AG20443 (cell line): ENCODE measurements at regions not wholly inside any gene's neighbourhood (a gene's known extent, or its start where the extent isn't known, plus 50 kb on each side); places are given as distances from the start of the nearest gene placed in this dataset.

Experiments used
- DNase-seq: peaks from one replicate; pipeline ENCODE4 v3.0.0; 2012; ENCODE audit warnings: low spot score, mixed read lengths

DNA sequence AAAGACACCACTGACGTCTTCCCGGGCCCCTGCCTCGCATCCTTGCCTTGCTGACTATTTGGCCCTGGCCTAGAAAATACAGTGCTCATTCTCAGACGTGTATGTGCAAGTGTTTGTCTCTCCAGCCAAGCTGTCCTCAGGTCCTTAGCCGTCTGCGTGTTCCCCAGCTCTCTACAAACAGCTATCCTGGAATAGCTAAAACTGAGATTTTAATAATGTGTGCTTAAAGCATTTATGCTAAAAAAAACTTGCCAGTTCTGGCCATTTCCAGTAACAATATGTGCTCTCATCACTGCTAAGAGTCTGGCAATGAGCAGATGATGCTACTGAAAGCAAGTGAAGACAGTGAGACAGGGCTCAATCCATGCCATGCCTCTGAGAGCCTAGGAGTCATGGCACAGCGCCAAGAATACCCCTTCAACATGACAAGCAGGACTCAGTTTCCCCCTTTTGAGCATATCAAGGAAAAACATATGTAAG is 55.7 kb downstream of the IRF2BP2 start:
- DNase-seq: no peak

- DNase-seq: peak; percentile 78
Observed at GRCh38 chr1:234553240-234554188, 56.5 kb downstream of the IRF2BP2 start.

GRCh38 chr1:234551032-234551378 is 59.0 kb downstream of the IRF2BP2 start:
- DNase-seq: no peak

DNA sequence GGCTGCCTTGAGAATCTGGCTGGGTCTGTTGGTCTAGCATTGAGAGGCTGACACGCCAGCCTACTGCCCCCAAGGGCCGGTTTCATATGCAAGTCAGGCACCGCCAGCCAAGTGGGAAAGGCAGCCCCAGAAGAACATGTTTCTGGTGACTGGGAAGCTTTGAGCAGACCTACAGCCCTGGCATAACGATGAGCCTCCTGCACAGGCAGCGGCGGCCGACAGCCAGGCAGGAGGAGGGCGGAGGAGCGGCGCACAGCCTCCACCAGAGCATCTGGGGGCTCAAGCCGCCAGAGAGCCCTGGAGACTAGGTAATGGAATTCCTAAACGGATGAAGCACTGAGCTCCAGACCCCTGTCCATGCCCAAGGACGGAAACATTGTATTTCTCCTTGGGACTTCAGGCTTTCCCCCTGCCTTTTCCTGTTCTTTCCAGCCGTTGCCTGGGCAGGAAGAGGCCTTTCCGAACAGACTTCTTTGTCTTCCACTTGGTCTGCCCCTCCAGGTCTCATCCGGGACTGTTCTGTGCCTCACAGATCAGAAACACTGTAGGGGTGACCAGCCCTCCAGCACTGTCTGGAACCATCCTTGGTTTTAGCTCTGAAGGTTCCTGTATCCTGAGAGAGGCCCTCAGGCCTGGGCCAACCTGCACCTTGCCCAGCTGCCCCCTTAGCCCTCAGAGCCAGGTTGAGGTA is 59.5 kb downstream of the IRF2BP2 start:
- DNase-seq: no peak

- DNase-seq: no peak
Observed at GRCh38 chr1:234549447-234550021, 60.4 kb downstream of the IRF2BP2 start.

DNA sequence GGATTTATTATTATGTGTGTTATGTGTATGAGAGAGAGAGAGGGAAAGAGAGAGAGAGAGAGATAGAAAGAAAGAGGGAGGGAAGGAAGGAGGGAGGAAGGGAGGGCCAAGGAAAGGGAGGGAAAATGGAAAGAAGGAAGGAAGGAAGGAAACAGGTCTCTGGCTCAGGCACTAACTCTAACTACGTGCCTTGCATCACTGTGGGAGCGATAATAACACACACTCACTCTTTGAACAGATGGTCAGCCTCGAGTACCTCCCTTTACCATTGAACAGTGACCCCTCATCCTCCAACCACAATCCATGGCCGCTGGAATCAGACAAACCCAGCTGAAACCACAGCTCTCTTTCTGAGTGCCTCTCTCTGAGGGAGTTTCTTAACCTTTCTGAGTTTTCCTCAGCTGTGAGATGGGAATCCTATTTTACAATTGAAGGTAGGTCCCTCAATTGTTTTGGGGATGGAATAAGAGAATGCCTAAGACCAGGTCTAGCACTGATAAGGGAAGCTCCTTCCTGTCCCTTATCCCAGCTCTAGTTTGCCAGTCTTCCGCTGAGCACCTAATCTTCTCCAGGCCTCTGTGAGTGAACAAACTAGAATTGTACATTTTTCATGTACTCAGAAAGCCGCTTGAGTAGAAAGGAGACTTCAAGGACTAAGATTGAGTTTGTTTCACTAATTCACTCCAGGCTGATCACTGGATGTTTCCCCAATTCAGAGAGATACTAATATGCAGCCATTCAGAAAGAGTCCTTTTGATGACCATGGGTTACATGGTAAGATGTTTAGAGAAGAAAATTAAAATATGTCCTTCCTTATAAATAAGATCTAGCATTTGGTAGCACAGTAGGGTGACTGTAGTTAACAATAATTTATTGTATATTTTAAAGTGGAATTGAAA is 62.8 kb downstream of the IRF2BP2 start:
- DNase-seq: no peak

GRCh38 chr1:234546387-234546704 is 63.6 kb downstream of the IRF2BP2 start:
- no peak for DNase-seq

GRCh38 chr1:234545517-234546386 is 64.2 kb downstream of the IRF2BP2 start:
- DNase-seq: no peak

- peak; percentile 67 for DNase-seq
Observed at GRCh38 chr1:234544087-234544579, 65.2 kb upstream of the TARBP1 start.

DNA sequence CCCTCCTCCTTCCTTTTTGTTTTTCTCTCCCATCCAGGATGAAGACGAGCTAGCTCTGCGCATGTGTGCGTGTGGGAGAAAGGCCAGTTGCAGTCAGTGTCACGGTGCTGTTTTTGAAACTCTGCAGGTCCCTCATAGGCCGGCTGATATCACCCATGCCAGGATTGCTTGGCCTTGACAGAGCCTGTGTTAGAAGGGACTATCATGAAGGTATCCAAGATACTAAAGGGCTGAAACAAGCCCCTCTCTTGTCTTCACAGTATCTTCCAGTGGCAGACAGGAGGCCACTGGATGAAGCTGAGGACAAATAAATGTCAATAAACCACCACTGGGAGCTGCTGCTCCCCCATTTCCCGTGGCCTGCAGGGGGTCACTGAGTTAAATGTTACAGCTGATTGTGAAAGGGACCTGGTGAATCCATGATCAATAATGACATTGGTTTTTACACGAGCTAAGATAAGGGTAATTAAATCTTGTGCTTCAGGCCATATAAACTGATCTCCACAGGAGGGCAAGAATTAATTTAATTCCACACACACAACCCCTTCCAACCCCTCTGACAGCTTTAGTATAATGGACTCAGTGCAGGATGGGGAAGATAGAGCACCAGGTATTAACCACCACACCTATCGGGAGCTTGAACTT is 64.6 kb upstream of the TARBP1 start:
- DNase-seq: no peak

- DNase-seq: no peak
Observed at GRCh38 chr1:234542211-234542850, 63.4 kb upstream of the TARBP1 start.

- peak; percentile 32 for DNase-seq
Observed at GRCh38 chr1:234541286-234541975, 62.5 kb upstream of the TARBP1 start.

GRCh38 chr1:234540404-234540762 is 61.4 kb upstream of the TARBP1 start:
- DNase-seq: no peak

DNA sequence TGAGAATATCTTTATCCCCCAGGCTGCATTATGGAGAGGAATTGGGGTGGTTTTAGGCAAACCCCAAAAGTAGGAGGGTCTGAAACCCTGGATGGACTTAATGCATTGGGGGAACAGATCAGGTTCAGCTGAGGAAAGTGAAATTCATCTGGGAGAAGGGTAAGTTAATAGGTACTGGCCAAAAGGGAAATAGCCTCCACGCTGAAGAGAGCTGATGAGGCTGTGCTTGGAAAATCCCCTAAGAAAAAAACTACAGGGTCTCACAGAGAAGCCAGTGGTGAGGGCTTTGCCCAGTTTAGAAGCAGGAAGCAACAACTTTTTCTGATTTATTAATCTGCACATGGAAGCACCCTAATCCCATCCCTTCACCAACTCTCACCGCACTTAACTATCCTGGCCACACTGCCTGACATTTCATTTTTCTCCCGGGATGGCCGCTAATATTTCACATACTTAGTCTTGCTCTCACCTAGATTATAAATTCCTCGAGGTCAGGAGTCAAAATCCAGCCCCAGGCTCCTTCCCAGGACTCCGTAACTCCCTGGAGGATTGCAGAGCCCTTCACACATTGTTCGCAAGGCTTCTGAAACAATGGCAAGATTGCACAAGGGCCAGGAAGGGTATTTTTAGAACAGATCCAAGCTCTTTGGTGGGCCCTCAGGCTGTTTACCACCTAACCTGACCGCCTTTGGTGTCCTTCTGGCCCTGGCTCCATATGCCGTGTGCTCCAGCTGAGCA is 60.9 kb upstream of the TARBP1 start:
- DNase-seq: no peak

DNA sequence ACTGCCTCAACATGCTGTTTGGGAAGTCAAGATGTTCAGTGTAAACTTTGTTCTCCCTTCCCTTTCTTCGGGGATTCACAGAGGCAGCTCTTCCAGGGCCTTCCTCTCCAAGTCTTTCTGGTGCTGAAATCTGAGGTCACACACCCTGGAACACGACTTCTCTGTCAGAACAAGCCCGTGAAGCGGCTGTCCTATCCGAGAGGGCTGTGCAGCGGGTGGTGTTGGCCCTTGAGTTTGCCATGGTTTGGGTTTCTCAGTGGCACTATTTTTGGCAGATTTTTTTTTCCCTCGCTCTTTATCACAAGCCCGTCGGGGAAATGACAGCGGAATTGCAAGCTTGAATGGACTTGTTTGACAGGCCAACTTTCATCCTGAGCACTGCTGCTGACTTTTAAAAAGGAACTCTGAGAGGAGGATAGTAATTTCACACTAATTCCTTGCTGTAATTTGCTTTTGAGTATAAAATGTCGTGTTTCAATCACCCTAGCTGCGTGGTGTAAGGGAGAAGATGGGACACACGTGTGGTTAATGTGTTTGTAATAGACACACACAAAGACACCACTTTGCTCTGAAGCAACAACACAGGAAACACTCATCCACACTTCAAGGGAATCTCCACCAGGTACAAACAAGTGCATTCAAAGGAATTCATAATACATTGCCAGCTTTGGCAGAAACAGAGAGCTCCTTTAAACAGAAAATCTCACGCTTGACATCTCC is 60.1 kb upstream of the TARBP1 start:
- no peak for DNase-seq

- DNase-seq: no peak
Observed at GRCh38 chr1:234538062-234538731, 59.2 kb upstream of the TARBP1 start.

DNA sequence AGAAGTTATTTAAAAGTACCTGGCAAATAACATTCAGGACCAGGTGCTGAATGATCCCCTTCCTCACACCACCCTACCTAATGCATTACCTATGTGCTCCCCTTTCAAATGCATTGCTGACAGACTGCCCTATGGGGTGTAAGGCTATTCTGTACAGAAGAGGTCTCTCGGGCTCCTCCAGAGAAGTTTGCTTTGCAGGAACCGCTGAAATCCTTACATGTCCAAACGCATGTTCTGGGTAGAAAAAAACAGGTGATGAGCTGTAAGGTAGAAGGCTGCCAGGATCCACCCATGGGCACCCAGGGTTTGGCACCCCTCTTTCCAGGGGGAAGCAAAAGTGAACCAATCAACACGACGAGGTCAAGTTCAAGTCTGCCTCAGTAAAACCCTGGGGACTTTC is 58.3 kb upstream of the TARBP1 start:
- DNase-seq: no peak
